ENCODE measurements at regions not wholly inside any gene's neighbourhood (a gene's known extent, or its start where the extent isn't known, plus 50 kb on each side); places are given as distances from the start of the nearest gene placed in this dataset.
A peak's percentile ranks its signal among the peaks of the same experiment; 100 is the strongest.
"Not testable (repeated sequence)": the region's sequence is repeated elsewhere in the genome, so short reads cannot be mapped to it uniquely, and the experiment has no call there.

- DNase-seq (ENCODE audit: low spot score), result not testable (repeated sequence)
Measured at GRCh38 chr6:121636217-121636616, 200.8 kb downstream of the GJA1 start.

GRCh38 chr6:121639021-121639420 lies 203.6 kb downstream of the GJA1 start:
- DNase-seq (ENCODE audit: low spot score), result no peak

- no peak for DNase-seq (ENCODE audit: low spot score)
Measured at GRCh38 chr6:121641158-121641557, 205.7 kb downstream of the GJA1 start.

GRCh38 chr6:121645100-121645745 lies 209.8 kb downstream of the GJA1 start:
- no peak for DNase-seq (ENCODE audit: low spot score)

- DNase-seq (ENCODE audit: low spot score), result peak; percentile 30
Measured at GRCh38 chr6:121647905-121648304, 212.5 kb downstream of the GJA1 start.

GRCh38 chr6:121649951-121650350 lies 214.5 kb downstream of the GJA1 start:
- no peak for DNase-seq (ENCODE audit: low spot score)

- no peak for DNase-seq (ENCODE audit: low spot score)
Measured at GRCh38 chr6:121651420-121651819, 216.0 kb downstream of the GJA1 start.

GRCh38 chr6:121652223-121652622 lies 216.8 kb downstream of the GJA1 start:
- no peak for DNase-seq (ENCODE audit: low spot score)

- DNase-seq (ENCODE audit: low spot score), result peak; percentile 55
Measured at GRCh38 chr6:121652726-121653623, 217.5 kb downstream of the GJA1 start.

- no peak for DNase-seq (ENCODE audit: low spot score)
Measured at GRCh38 chr6:121653624-121654008, 218.2 kb downstream of the GJA1 start.

- DNase-seq (ENCODE audit: low spot score), result no peak
Measured at GRCh38 chr6:121657972-121658371, 222.5 kb downstream of the GJA1 start.

GRCh38 chr6:121660277-121660676 lies 224.8 kb downstream of the GJA1 start:
- DNase-seq (ENCODE audit: low spot score), result no peak

GRCh38 chr6:121663292-121663810 lies 227.9 kb downstream of the GJA1 start:
- DNase-seq (ENCODE audit: low spot score), result no peak

- no peak for DNase-seq (ENCODE audit: low spot score)
Measured at GRCh38 chr6:121664158-121664557, 228.7 kb downstream of the GJA1 start.

GRCh38 chr6:121666814-121667213 lies 231.4 kb downstream of the GJA1 start:
- peak; percentile 83 for DNase-seq (ENCODE audit: low spot score)

GRCh38 chr6:121668259-121668658 lies 232.8 kb downstream of the GJA1 start:
- no peak for DNase-seq (ENCODE audit: low spot score)

GRCh38 chr6:121670511-121670910 lies 235.1 kb downstream of the GJA1 start:
- DNase-seq (ENCODE audit: low spot score), result no peak

GRCh38 chr6:121677571-121677970 lies 242.1 kb downstream of the GJA1 start:
- no peak for DNase-seq (ENCODE audit: low spot score)

- DNase-seq (ENCODE audit: low spot score), result no peak
Measured at GRCh38 chr6:121678245-121678644, 242.8 kb downstream of the GJA1 start.

GRCh38 chr6:121680058-121680457 lies 244.6 kb downstream of the GJA1 start:
- DNase-seq (ENCODE audit: low spot score), result no peak

GRCh38 chr6:121682666-121683065 lies 247.2 kb downstream of the GJA1 start:
- DNase-seq (ENCODE audit: low spot score), result no peak

GRCh38 chr6:121685806-121686205 lies 250.4 kb downstream of the GJA1 start:
- not testable (repeated sequence) for DNase-seq (ENCODE audit: low spot score)

- DNase-seq (ENCODE audit: low spot score), result no peak
Measured at GRCh38 chr6:121686611-121687023, 251.2 kb downstream of the GJA1 start.
